Neural progenitor cell (in vitro differentiated cells): ENCODE measurements at regions not wholly inside any gene's neighbourhood (a gene's known extent, or its start where the extent isn't known, plus 50 kb on each side); places are given as distances from the start of the nearest gene placed in this dataset.

Experiments used
- DNase-seq: peaks from one replicate; pipeline ENCODE4 v3.0.0-alpha.2; 2016; ENCODE audit warnings: low spot score
- H2AFZ ChIP-seq: fragments of 200-600 bp; sonication (generic); replicated peaks from 2 replicates; pipeline ENCODE4 v1.6.1; 2016; ENCODE audit warnings: antibody characterized with exemption
- H3F3A ChIP-seq: fragments of 200-600 bp; sonication (generic); 2 replicates; pipeline ENCODE4 v1.6.1; 2016; ENCODE audit warnings: antibody characterized with exemption, low read depth
- H3K27ac ChIP-seq: fragments of 200-600 bp; sonication (generic); 2 replicates; pipeline ENCODE4 v1.5.1; 2016; ENCODE audit warnings: mild to moderate bottlenecking
- H3K27me3 ChIP-seq: fragments of 200-600 bp; sonication (generic); 2 replicates; pipeline ENCODE4 v1.6.1; 2016; ENCODE audit warnings: mild to moderate bottlenecking, moderate library complexity
- H3K36me3 ChIP-seq: fragments of 200-600 bp; sonication (generic); 2 replicates; pipeline ENCODE4 v1.5.1; 2016
- H3K4me1 ChIP-seq: fragments of 200-600 bp; sonication (generic); 2 replicates; pipeline ENCODE4 v1.6.1; 2016; ENCODE audit warnings: mixed run types
- H3K4me2 ChIP-seq: fragments of 200-600 bp; sonication (generic); 2 replicates; pipeline ENCODE4 v1.6.1; 2016
- H3K4me3 ChIP-seq: fragments of 200-600 bp; sonication (generic); 2 replicates; pipeline ENCODE4 v1.5.1; 2016
- H3K79me2 ChIP-seq: fragments of 200-600 bp; sonication (generic); 2 replicates; pipeline ENCODE4 v1.6.1; 2016; ENCODE audit warnings: low read depth
- H3K9ac ChIP-seq: fragments of 200-600 bp; sonication (generic); 2 replicates; pipeline ENCODE4 v1.6.1; 2016
- H3K9me3 ChIP-seq: fragments of 200-600 bp; sonication (generic); 2 replicates; pipeline ENCODE4 v1.5.1; 2016; ENCODE audit warnings: low read depth
- H4K20me1 ChIP-seq: fragments of 200-600 bp; sonication (generic); 2 replicates; pipeline ENCODE4 v1.6.1; 2016; ENCODE audit warnings: low read depth
- H3K27ac Mint-ChIP-seq: 3 replicates; pipeline ENCODE4 v1.8.0; 2021; ENCODE audit warnings: mixed read lengths
- H3K27me3 Mint-ChIP-seq: 2 replicates; pipeline ENCODE4 v1.8.0; 2022; ENCODE audit warnings: low read depth, mild to moderate bottlenecking, inconsistent platforms, moderate library complexity, mixed read lengths; ENCODE audit not compliant: insufficient read depth
- H3K36me3 Mint-ChIP-seq: 3 replicates; pipeline ENCODE4 v1.8.0; 2021; ENCODE audit warnings: mixed read lengths
- H3K4me1 Mint-ChIP-seq: 3 replicates; pipeline ENCODE4 v1.8.0; 2021; ENCODE audit warnings: mixed read lengths
- H3K4me3 Mint-ChIP-seq: 3 replicates; pipeline ENCODE4 v1.8.0; 2021; ENCODE audit warnings: mild to moderate bottlenecking, moderate library complexity, mixed read lengths
- H3K9me3 Mint-ChIP-seq: 3 replicates; pipeline ENCODE4 v1.8.0; 2020; ENCODE audit warnings: mixed read lengths
- CTCF ChIP-seq: fragments of 200-600 bp; sonication (generic); IDR thresholded peaks from 2 replicates; pipeline ENCODE4 v1.5.1; 2017; ENCODE audit warnings: antibody characterized with exemption, mild to moderate bottlenecking
- EZH2 ChIP-seq: fragments of 200-600 bp; sonication (generic); IDR thresholded peaks from 2 replicates; pipeline ENCODE4 v1.6.1; 2017; ENCODE audit warnings: antibody characterized with exemption, mild to moderate bottlenecking, moderate library complexity
- EZH2phosphoT487 ChIP-seq: fragments of 200-600 bp; sonication (generic); IDR thresholded peaks from 2 replicates; pipeline ENCODE4 v1.6.1; 2017; ENCODE audit warnings: antibody characterized with exemption

GRCh38 chr4:45646885-45647590, 476.8 kb downstream of the GABRG1 start:
- no peak for DNase-seq
- H3K79me2 ChIP-seq: no peaks in the 10 kb centered on the region

GRCh38 chr4:45640281-45640680, 483.6 kb downstream of the GABRG1 start:
- Histone ChIP-seq H3K27ac (no peak overlapping the region), H3K36me3 (no peaks in the 10 kb centered on the region), H3K4me1 (no peaks in the 10 kb centered on the region), H3K4me3 (no peak overlapping the region), H3K9ac (no peak overlapping the region), H3K79me2 (no peaks in the 10 kb centered on the region), H3F3A (no peaks in the 10 kb centered on the region), H3K27me3 (no peaks in the 10 kb centered on the region), H3K9me3 (no peaks in the 10 kb centered on the region), H2AFZ (no peak overlapping the region), H4K20me1 (no peaks in the 10 kb centered on the region), H3K4me2 (no peak overlapping the region)
- no peak overlapping the region for H3K27ac Mint-ChIP-seq
- no peaks in the 10 kb centered on the region for H3K9me3 Mint-ChIP-seq
- H3K4me1 Mint-ChIP-seq: no peaks in the 10 kb centered on the region
- TF ChIP-seq EZH2 (no peak), EZH2phosphoT487 (no peak), CTCF (no peak)
- no peaks in the 10 kb centered on the region for H3K27me3 Mint-ChIP-seq
- H3K36me3 Mint-ChIP-seq: no peaks in the 10 kb centered on the region
- no peak for DNase-seq
- H3K4me3 Mint-ChIP-seq: no peak overlapping the region

More at GRCh38 chr4:45646885-45647590, 476.8 kb downstream of the GABRG1 start:
- H3K9ac ChIP-seq: no peak overlapping the region
- no peaks in the 10 kb centered on the region for H3K9me3 ChIP-seq
- no peaks in the 10 kb centered on the region for H3F3A ChIP-seq
- no peaks in the 10 kb centered on the region for H3K27me3 ChIP-seq
- no peak overlapping the region for H3K4me2 ChIP-seq
- no peaks in the 10 kb centered on the region for H3K9me3 Mint-ChIP-seq
- no peaks in the 10 kb centered on the region for H4K20me1 ChIP-seq
- no peak overlapping the region for H3K4me3 ChIP-seq
- H3K4me1 ChIP-seq: no peaks in the 10 kb centered on the region
- H2AFZ ChIP-seq: no peak overlapping the region
- no peak overlapping the region for H3K27ac ChIP-seq
- H3K4me3 Mint-ChIP-seq: no peak overlapping the region
- no peaks in the 10 kb centered on the region for H3K27me3 Mint-ChIP-seq
- TF ChIP-seq EZH2phosphoT487: no peak
- TF ChIP-seq EZH2: no peak
- TF ChIP-seq CTCF: no peak
- no peak overlapping the region for H3K27ac Mint-ChIP-seq
- no peaks in the 10 kb centered on the region for H3K36me3 ChIP-seq
- H3K36me3 Mint-ChIP-seq: no peaks in the 10 kb centered on the region
- no peaks in the 10 kb centered on the region for H3K4me1 Mint-ChIP-seq

- no peak overlapping the region for H2AFZ ChIP-seq
- DNase-seq: peak; percentile 15
- no peak overlapping the region for H3K9ac ChIP-seq
- Mint-ChIP-seq H3K9me3 (no peaks in the 10 kb centered on the region), H3K27me3 (no peaks in the 10 kb centered on the region), H3K4me1 (no peaks in the 10 kb centered on the region), H3K4me3 (no peak overlapping the region), H3K36me3 (no peaks in the 10 kb centered on the region), H3K27ac (no peak overlapping the region)
- H3K4me2 ChIP-seq: no peak overlapping the region
- H3K27me3 ChIP-seq: no peaks in the 10 kb centered on the region
- no peaks in the 10 kb centered on the region for H3F3A ChIP-seq
- no peak overlapping the region for H3K4me3 ChIP-seq
- H3K4me1 ChIP-seq: no peaks in the 10 kb centered on the region
- H3K79me2 ChIP-seq: no peaks in the 10 kb centered on the region
- no peak for TF ChIP-seq EZH2
- no peaks in the 10 kb centered on the region for H3K36me3 ChIP-seq
- no peak overlapping the region for H3K27ac ChIP-seq
- H3K9me3 ChIP-seq: no peaks in the 10 kb centered on the region
- no peaks in the 10 kb centered on the region for H4K20me1 ChIP-seq
These were observed 485.2 kb downstream of the GABRG1 start for GRCh38 chr4:45638641-45639040.

GRCh38 chr4:45636175-45636574, 487.7 kb downstream of the GABRG1 start:
- Histone ChIP-seq H3K27ac (no peak overlapping the region), H3K27me3 (no peaks in the 10 kb centered on the region), H3F3A (no peaks in the 10 kb centered on the region), H3K4me3 (no peak overlapping the region), H3K9me3 (no peaks in the 10 kb centered on the region), H3K36me3 (no peaks in the 10 kb centered on the region), H3K9ac (no peak overlapping the region), H3K4me2 (no peak overlapping the region), H3K79me2 (no peaks in the 10 kb centered on the region), H3K4me1 (no peaks in the 10 kb centered on the region), H2AFZ (no peak overlapping the region), H4K20me1 (no peaks in the 10 kb centered on the region)
- Mint-ChIP-seq H3K9me3 (no peaks in the 10 kb centered on the region), H3K4me1 (no peaks in the 10 kb centered on the region), H3K4me3 (no peak overlapping the region), H3K27me3 (no peaks in the 10 kb centered on the region), H3K27ac (no peak overlapping the region), H3K36me3 (no peaks in the 10 kb centered on the region)
- TF ChIP-seq EZH2phosphoT487 (no peak), EZH2 (no peak), CTCF (no peak)
- no peak for DNase-seq
